ENCODE measurements at regions not wholly inside any gene's neighbourhood (a gene's known extent, or its start where the extent isn't known, plus 50 kb on each side); places are given as distances from the start of the nearest gene placed in this dataset.

- no peak for TF ChIP-seq CTCF (IDR thresholded peaks at IDR 0.05; ENCODE audit: insufficient read depth, low read length, poor library complexity, severe bottlenecking)
- no peak for DNase-seq (ENCODE audit: extremely low read depth, insufficient read length)
- Histone ChIP-seq H3K36me3 (ENCODE audit: control insufficient read depth, insufficient read depth, low read length) (no peaks in the 10 kb centered on the region), H3K4me3 (replicated peaks; ENCODE audit: low read depth, low read length) (no peak overlapping the region), H3K27me3 (replicated peaks; ENCODE audit: control insufficient read depth, insufficient read depth, low read length) (no peaks in the 10 kb centered on the region)
Observed at GRCh38 chr18:54035927-54036326, 188.5 kb downstream of the MBD2 start.

- Histone ChIP-seq H3K36me3 (ENCODE audit: control insufficient read depth, insufficient read depth, low read length) (no peaks in the 10 kb centered on the region), H3K4me3 (replicated peaks; ENCODE audit: low read depth, low read length) (no peak overlapping the region), H3K27me3 (replicated peaks; ENCODE audit: control insufficient read depth, insufficient read depth, low read length) (no peaks in the 10 kb centered on the region)
- DNase-seq (ENCODE audit: extremely low read depth, insufficient read length), result no peak
- TF ChIP-seq CTCF (IDR thresholded peaks at IDR 0.05; ENCODE audit: insufficient read depth, low read length, poor library complexity, severe bottlenecking), result no peak
Observed at GRCh38 chr18:54033052-54033451, 191.4 kb downstream of the MBD2 start.

DNA sequence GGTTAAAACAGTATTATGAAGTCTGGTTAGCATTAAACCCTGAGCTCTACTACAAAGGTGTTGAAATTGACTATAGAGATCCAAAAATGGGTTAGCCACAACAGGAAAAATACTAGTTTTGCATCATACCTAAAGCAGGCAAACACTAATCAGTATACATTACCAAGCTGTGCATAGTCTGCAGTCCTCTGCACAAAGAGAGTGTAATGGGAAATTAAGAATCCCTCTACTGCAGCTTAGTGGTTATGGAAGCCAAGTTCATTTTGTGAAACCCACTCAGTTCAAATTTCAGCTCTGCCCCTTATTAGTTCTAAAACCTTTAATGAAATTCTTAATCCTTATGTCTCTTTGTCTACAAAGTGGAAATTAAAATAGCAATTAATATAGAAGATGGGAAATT is 192.1 kb downstream of the MBD2 start:
- no peak for DNase-seq (ENCODE audit: extremely low read depth, insufficient read length)
- TF ChIP-seq CTCF (IDR thresholded peaks at IDR 0.05; ENCODE audit: insufficient read depth, low read length, poor library complexity, severe bottlenecking), result no peak
- Histone ChIP-seq H3K4me3 (replicated peaks; ENCODE audit: low read depth, low read length) (no peak overlapping the region), H3K36me3 (ENCODE audit: control insufficient read depth, insufficient read depth, low read length) (no peaks in the 10 kb centered on the region), H3K27me3 (replicated peaks; ENCODE audit: control insufficient read depth, insufficient read depth, low read length) (no peaks in the 10 kb centered on the region)

DNA sequence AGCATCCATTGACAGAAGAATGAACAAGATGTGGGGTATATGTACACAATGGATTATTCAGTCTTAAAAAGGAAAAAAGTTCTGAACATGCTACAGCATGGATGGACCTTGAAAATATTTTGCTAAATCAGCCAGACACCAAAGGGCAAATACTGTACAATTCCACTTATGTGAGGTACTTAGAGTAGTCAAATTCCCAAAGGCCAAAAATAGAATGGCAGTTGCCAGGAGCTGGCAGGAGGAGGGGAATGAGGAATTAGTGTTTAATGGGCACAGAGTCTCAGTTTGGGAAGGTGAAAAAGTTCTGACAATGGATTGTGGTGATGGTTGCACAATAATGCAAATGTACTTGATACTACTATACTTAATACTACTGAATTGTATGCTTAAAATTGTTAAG is 193.2 kb downstream of the MBD2 start:
- Histone ChIP-seq H3K27me3 (replicated peaks; ENCODE audit: control insufficient read depth, insufficient read depth, low read length) (no peaks in the 10 kb centered on the region), H3K36me3 (ENCODE audit: control insufficient read depth, insufficient read depth, low read length) (no peaks in the 10 kb centered on the region), H3K4me3 (replicated peaks; ENCODE audit: low read depth, low read length) (no peak overlapping the region)
- DNase-seq (ENCODE audit: extremely low read depth, insufficient read length), result no peak
- no peak for TF ChIP-seq CTCF (IDR thresholded peaks at IDR 0.05; ENCODE audit: insufficient read depth, low read length, poor library complexity, severe bottlenecking)

GRCh38 chr18:54030434-54030833 is 194.0 kb downstream of the MBD2 start:
- no peak for TF ChIP-seq CTCF (IDR thresholded peaks at IDR 0.05; ENCODE audit: insufficient read depth, low read length, poor library complexity, severe bottlenecking)
- H3K36me3 ChIP-seq (ENCODE audit: control insufficient read depth, insufficient read depth, low read length), result no peaks in the 10 kb centered on the region
- H3K4me3 ChIP-seq (replicated peaks; ENCODE audit: low read depth, low read length), result no peak overlapping the region
- H3K27me3 ChIP-seq (replicated peaks; ENCODE audit: control insufficient read depth, insufficient read depth, low read length), result no peaks in the 10 kb centered on the region
- DNase-seq (ENCODE audit: extremely low read depth, insufficient read length), result no peak

DNA sequence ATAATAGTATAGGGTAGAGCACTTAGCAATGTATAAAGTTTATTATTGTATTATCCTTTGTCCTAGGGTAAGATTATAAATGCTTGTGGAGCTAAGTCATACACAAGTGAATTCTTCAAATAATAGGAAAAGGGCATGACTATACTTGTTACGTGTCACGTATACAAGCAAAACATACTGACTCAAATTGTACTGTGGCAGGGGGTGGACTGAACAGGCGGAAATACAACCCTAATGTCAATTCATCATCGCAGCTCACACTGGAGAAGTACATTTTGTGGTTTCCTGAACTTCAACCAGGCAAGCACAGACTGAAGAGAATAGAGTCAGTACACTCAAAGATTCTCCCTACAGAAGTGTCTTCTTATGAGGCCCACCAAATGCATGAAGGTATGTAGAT is 201.0 kb downstream of the MBD2 start:
- no peak for TF ChIP-seq CTCF (IDR thresholded peaks at IDR 0.05; ENCODE audit: insufficient read depth, low read length, poor library complexity, severe bottlenecking)
- no peak for DNase-seq (ENCODE audit: extremely low read depth, insufficient read length)
- H3K4me3 ChIP-seq (replicated peaks; ENCODE audit: low read depth, low read length), result no peak overlapping the region
- H3K27me3 ChIP-seq (replicated peaks; ENCODE audit: control insufficient read depth, insufficient read depth, low read length), result no peaks in the 10 kb centered on the region; the same call in 1 of the 2 replicates
- no peaks in the 10 kb centered on the region for H3K36me3 ChIP-seq (ENCODE audit: control insufficient read depth, insufficient read depth, low read length)
